ENCODE measurements at regions not wholly inside any gene's neighbourhood (a gene's known extent, or its start where the extent isn't known, plus 50 kb on each side); places are given as distances from the start of the nearest gene placed in this dataset.

DNA sequence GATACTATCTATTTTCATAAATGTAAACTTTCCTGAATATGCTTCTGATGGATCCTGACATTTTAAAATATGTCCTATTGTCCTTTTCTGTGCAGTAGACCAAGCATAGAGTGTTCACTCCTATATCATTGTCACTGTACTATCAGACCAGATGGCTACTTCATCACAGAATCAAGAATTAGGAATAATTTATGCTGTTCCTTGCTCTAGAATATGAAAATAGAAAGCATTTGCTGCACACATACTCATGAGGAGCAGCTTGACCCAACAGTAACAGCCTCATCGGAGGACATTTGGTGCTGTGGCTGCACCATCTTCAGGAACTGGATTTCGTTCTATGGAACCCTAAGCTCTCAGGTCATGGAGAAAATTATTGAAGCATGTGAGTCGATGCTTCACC lies 468.9 kb upstream of the HNRNPA3 start:
- DNase-seq: no peak

DNA sequence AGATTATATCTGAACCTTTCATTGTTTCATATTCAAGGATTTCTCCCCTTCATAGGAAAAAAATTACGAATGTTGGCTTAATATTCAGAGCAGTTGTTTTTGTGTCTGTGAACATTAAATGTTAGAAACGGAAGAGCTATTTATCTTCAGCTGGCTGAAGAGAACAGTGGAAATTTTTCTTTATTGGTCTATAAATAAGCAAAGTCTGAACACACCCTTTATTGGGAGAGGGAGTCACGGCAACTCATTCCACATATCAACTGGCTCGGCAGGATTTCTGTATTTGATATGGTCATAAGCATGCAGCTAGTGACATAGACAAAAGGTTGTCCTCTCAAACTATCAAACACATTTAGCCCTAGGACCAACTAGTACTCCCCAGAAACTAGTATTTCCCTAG lies 468.4 kb upstream of the HNRNPA3 start:
- no peak for DNase-seq

DNA sequence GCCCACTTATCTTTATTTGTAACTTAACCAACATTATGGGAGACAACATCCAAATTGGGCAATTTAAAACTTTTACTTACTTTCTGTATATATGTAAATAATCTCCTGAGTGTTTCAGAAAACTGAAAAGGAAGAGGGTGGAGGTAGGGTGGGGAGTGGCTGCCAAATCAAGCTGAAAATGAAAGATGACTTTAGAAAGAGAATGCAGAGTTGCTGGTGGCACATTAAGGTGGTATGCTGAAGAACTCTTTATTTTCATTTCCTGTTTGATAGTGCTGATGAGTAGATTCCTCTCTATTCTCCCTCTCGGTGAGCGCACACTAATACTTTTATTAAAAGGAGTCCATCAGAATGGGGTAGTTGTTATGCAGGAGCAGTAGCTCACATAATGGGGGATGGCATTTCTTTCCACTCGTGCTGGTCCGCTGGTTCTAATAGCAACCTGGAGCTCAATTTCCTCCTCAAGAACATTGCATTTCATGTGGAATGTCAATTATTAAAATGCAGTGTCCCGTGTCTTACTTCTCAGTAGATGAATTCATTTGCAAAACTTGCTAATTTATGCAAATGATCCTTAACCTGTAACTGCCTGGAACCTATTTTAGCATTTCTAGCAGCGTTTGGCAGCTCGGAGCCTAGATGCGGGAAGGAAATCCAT lies 466.9 kb upstream of the HNRNPA3 start:
- no peak for DNase-seq

DNA sequence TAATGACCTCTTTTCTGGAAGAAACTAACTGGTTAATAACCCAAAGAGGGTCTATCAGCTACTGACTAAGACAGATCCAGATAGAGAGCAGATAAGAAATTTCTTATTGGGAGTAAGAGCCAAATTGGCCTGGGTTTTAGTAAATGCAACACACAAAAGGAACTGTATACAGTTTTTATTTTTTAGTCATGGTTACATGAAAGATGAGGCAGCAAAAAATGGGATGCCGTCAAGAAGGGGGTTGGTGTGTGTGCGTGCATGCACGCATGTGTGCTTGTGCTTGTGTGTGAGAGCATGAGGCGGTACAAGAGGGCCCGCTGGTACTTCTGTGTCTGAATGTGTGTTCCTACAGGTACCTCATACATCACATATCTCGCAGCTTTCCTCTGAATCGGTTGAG lies 466.2 kb upstream of the HNRNPA3 start:
- DNase-seq: no peak

DNA sequence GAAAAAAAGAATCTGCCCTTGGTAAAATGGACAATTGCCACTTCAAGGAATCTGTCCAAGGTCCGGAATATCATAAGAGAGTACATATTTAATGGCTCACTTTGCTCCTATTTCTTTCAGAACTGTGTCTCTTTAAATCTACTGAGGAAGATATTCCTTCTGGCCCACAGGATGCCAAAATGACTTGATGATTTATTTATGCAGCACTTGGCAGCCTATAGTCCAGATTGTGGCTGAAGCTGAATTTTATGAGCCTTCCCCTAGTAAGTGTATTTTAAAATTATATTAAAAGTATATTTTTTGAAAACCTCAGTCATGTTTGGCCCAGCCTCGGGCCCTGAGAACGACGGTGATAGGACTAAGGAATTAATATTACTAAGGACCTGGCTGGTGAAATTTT lies 465.1 kb upstream of the HNRNPA3 start:
- no peak for DNase-seq

DNA sequence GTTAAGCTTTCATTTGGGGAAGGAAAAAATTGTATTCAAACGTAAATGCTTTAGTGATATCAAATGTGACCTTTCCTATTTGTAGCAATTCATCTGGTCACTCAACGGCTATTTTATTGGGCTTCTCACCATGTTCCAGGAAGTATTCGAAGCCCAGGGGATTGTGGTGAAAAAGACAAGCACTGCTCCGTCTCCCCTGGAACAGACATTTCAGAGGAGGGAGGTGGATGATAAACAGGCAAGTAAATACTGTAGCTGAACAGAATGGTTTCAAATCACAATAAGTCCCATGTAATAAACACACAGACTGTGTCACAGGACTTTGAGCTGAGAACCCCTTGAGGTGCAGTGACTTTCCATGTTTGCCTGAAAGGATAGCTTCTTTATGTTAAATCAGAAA lies 464.7 kb upstream of the HNRNPA3 start:
- no peak for DNase-seq

DNA sequence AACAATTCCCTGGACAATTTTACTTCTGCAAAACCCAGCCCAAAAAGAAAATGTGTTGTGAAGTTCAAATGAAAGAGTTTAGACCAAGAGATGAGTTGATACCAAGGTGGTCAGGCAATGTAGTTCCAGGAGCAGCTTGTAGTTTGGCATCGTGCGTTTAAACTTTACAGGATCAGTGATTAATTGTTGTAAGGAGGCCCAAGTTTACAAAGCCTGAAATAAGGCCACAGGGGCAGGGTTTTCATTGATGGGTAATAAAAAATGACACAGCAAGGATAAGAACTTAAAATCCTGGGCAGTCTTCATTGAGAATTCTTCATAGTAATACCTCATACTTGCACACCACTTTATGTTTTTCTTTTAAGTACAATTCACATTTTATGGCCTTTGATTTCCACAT lies 463.9 kb upstream of the HNRNPA3 start:
- DNase-seq: no peak

DNA sequence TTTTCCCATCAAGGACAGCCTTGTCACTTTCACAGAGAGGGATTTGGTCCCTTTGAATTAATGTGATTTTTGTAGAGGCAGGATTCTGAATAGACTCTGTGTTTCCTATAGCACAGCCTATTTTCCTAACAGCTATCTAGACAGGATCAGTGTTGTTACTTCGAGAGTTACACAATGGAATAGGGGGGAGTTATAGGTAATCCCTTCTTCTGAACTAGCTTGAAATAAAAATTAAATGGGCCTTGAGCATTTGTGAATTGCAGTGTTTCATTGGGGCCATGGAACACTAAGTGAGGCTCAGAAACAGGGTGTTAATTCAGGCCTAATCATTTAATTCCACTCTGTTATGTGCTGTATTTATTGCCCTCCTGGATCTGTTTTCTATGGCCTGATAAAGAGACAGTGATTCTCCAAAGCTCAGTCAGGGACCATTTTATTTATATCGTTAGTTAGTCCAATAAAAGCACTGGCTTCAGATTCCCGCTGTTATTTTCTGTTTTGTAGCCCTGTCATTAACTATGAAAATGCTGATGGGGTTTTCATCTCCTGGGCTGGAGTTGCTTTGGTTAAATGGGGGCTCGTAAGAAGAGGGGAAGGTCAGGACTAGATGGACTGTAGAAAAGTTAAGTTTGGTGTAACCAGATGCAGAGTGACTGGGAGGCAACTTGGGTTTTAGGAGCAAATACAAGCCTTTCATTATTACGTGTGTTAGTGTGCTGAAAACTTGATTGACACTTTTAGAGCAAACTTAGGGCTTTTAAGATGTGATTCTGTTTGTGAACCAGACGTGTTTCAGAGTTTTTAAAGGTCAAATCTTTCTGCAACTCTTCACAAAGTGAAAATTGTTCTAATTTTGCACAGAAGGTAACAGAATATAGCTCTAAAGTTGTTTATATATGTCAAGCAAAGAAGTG lies 461.0 kb upstream of the HNRNPA3 start:
- DNase-seq: no peak

DNA sequence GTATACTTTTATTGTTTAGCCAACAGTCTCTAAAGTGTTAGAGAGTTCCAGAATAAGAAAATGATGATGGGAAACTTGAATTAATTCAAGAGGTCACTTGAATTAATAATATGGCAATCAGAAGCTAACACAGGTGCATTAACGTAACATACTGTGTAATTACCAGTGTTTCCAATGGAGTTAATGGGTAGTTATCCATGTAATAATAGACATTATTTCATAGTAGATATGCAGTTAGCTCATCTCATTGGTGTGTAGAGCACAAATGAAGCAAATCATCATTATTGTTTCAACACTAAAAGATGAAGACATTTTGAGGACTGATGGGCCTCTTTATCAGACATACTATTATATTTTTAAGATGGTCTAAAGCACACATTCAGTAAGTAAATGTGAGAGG lies 460.3 kb upstream of the HNRNPA3 start:
- DNase-seq: no peak

DNA sequence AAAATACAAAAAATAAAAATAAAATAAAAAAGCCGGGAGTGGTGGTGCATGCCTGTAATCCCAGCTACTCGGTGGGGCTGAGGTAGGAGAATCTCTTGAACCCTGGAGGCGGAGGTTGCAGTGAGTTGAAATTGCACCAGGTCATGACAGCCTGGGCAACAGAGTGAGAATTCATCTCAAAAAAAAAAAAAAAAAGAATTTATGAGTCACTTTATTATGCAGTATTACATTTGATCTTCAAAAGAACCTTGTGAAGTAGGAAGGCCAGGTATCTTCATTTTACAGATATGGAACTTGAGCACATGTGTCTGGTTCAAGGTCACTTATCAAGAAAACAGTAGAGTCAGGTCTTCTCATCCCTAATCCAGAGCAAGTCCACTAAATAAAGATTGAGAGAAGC lies 459.4 kb upstream of the HNRNPA3 start:
- no peak for DNase-seq

DNA sequence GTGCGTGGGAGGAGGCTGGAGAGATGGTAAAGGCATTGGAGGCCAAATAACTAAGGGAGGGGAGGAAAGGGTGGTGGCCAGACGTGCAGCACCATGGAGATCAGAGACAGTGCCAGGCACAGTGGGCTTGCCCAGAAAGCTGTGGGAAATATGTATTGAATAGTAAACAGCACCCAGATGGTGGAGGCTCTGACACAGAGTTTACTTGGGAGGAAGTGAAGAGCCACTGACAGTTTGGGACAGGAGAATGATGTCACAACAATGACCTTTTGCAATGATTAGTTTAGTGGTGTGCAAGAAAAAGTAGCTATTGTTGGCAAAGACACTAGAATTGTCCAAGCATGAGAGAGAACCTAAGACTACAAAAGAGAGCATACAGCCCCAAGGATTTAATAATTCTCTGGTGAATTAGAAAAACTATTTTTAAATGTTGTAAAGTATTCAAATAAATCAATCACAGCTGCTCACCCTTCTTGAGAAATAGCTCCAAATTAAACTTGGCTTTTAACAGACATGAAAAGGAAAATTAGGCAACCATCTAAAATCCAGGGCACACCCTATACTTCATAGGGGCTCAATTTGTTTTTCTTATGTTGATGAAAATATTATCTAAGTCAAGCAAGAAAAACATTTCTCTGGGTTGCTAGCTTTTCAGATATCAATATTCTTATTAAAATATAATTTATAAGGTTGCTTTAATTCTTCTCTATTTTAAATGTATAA lies 458.7 kb upstream of the HNRNPA3 start:
- no peak for DNase-seq

DNA sequence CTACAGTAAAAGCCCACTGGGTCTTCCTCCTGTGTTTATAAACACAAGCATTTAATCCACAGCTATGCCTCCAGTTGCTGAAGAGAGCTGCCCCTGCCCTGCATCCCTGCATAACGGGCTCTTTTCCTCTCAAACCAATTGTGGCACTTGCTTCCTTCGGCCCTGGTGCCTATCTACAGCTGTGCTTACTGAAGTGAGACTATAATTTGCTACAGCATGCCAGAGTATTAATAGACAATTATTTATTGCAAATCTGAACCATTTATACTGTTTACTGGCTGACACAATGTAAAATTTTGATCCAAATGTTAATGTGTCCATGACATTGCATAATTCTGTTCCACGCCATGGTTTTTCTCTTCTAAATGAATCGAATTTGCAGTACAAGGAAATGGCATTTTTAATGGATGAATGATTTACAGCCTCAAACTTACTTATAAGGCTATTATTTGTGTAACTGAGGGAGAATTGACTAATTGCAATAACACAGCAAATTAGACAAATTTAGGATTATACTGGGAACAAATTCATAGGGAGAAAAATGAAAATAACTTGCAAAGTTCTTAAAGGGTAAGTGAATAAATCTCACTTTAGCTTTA lies 457.0 kb upstream of the HNRNPA3 start:
- DNase-seq: no peak

DNA sequence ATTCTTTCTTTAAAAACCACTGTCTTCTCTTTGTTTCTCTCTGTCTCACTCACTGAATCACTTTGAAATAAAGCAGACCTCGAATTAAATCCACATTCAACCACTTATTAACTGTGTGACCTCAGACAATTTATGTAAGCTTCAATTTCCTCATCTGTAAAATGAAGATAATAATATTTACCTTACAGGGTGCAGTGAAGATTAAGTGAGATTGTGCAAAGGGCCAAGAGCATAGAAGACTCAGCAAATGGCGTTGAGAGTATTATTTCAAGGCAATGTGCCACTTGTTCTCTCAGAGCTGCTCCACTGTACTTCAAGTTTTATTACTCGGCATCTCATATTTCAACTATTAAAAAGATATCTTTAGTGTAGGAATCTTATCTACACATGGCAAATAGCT lies 454.2 kb upstream of the HNRNPA3 start:
- no peak for DNase-seq

DNA sequence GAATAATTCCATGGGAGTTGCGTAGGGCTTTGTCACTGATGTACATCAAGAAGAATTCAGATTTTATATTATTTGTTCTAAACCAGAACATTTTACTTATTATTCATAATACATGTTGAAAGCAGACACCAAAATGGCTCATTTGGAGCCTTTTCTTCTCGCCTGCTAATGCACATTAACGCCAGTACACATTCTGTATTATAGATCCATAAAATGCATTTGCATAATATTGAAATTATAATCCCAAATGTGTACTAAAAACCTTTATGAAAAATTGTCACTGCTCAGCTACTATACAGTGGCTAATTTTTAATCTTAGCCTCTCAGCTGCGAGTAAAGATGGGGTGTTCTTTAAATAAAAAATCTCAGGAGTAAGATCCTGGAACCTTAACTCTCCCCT lies 452.2 kb upstream of the HNRNPA3 start:
- no peak for DNase-seq

DNA sequence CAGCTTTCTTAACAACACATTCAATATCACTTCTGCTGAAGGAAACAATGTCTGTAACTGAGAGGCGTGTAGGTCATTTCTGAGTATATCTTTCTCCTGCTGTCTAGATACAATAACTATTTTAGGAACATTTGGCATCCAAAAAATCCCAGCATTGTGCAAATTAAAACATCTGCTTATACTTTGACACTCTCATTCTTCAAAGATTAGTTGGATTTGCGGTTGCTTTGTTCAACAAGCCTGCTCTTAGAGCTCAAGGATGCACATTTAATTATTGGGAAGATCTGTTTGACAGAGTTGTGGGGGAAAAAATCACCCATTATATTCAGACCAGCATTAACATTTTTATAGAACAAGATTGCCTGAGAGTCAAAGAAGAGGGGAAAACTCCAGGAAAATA lies 449.5 kb upstream of the HNRNPA3 start:
- DNase-seq: no peak

DNA sequence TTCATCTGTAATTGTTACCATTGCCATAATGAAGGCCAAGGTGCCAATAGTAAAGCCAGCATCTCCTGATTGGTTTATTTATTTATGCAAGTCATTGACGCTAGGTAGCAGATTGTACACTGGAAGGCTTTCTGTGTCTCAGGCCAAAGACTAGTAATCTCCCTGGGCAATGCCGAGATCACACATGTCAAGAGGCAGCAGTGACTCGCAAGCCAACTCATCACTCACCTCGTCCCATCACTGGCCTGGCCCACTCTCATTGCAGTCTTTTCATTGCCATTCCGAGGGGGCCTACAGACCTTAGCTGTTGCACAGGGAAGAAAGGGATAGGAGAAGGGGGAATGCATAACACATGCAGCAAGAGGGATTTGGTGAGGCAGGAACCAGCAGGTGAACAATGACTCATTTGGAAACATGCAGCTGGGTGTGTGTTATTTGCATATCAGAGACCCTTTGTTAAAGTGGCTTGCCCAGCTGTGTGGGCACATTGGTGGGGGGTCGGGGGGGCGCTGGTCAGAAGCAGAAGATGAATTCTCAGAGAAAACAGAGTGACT lies 448.7 kb upstream of the HNRNPA3 start:
- DNase-seq: no peak

DNA sequence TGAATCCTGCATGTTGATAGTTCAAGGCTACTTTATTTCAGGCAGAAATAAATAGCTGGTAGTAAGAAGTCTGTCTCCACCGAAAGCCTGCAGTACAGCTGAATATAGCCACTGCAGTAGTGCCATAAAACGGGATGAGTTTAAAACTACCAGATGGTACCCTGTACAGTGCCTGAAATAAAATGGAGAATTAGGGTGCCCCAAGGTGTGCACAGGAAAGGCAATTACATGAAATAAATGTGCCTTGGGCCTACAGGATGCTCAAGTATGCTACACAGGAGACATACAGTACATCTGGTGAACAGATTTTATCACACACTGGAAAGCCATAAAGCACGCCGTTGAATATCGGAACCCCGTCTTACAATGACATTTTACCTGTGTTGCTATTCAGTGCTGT lies 447.7 kb upstream of the HNRNPA3 start:
- DNase-seq: no peak

DNA sequence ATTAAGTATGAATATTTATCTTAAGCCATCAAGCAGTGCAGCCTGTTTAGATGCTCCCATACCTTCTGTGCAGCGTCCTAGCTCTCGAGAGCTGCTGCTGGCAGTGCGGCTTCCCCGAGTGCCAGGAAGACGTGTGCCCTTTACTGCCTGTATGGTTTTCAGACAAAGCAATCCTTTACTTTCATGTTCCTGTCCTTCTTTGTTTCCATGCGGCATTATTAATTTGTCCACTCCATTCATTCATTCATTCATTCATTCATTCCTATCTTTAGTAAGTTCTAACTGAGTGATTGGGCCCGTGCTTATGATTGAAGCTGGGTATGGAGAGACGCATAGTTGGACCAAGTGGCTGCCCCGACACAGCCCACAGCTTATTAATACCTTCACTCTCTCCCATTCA lies 446.6 kb upstream of the HNRNPA3 start:
- DNase-seq: no peak

DNA sequence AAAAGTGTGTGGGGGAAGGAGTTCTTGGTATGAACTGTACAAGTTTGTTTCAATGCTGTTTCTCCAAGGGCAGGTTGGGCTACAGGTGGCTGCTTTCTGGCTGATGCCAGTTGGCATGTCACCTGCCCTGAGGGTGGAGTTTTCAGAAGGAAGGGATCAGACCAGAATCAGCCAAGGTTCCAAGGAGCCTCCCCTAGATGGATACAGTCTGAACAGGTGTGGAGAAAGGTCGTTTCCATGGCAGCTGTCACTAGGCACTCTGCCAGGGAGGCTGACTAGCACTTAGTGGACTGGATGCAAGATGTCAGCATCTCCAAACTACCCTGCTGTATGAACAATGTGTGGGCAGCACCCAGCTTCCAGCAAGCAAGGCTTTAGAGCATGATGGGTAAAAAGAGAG lies 444.4 kb upstream of the HNRNPA3 start:
- no peak for DNase-seq

DNA sequence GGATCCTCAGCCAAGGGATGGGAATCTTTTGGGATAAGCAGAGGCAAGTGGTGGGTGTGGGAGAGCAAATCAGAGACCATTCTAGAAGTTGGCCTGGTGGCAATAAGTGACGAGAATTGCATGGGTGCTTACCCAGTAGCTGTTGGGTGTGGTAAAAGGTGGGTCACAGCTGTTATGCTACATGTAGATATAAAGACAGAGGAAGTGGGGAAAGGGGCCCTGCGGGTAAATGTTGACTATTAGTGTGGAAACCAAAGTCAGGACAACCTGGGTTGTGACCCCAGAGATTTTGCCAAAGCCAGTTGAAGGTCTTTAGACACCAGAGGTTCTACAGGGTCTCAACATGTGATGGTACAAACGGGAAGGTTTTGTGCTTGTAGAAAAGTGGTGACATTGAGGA lies 443.6 kb upstream of the HNRNPA3 start:
- no peak for DNase-seq

DNA sequence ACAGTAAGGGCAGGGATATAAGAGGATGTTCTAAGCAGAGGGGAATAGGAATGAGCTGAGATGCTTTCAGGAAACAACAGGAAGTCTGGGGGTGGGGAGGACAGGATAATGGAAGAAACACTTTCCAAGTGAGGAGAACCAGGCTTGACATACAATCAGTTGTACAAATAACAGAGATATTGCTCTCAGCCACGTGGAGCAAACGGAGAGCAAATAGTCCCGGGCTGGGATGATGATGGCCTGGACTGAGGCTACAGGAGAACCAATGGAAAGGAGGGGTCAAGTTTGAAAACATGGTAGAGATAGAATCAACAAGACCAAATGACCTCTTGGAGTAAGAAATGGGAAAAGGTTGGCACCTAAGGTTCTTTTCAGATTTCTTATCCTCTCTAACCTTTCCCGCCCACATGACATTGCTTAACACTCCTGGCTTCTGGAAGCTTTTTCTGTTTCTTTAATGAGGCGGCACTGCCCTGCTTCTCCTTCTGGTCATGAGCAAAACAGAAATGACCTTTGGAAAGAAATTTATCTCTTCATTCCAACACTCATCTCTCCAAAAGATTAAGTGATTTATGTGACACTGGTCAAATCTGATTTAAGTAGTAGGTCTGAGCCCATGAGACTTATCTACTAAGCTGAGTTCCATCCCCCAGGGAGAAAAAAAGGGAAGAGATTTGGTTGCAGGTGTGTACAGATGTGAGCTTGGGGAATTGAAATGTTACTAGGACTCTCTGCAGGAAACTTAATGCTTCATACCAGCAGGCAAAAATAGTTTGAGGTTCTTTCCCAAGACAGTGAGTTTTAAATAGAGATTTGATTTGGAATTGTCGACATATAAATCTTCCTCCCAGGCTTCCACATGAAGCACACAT lies 442.9 kb upstream of the HNRNPA3 start:
- no peak for DNase-seq

DNA sequence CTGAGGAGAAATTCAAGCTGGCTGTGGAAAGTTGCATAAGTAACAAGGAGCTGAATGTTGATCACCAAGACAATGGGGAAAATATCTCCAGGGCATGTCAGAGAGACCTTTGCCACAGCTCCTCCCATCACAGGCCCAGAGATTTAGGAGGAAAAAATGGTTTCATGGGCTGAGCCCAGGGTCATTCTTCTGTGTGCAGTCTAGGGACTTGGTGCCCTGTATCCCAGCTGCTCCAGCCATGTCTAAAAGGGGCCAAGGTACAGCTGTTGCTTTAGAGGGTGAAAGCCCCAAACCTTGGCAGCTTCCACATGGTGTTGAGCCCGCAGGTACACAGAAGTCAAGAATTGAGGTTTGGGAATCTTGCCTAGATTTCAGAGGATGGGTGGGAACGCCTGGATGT lies 439.8 kb upstream of the HNRNPA3 start:
- DNase-seq: no peak

Measured in CD4-positive, alpha-beta T cell treated with Interferon alpha-2 for 1 hour (primary cell).